GM21529 (cell line): ENCODE measurements at regions not wholly inside any gene's neighbourhood (a gene's known extent, or its start where the extent isn't known, plus 50 kb on each side); places are given as distances from the start of the nearest gene placed in this dataset.

ENCODE experiments used
- ATAC-seq: cut with Tn5 transposase; IDR thresholded peaks from one replicate; pipeline ENCODE4 v1.9.1; 2021; ENCODE audit not compliant: unreplicated experiment

- no peak for ATAC-seq
Measured at GRCh38 chr6:146865756-146866379, 267.1 kb downstream of the ADGB start.

GRCh38 chr6:146866731-146867414 is 268.1 kb downstream of the ADGB start:
- ATAC-seq, result no peak

- no peak for ATAC-seq
Measured at GRCh38 chr6:146868671-146869209, 270.0 kb downstream of the ADGB start.

GRCh38 chr6:146870760-146871159 is 272.0 kb downstream of the ADGB start:
- peak; percentile 85 for ATAC-seq

GRCh38 chr6:146871611-146872425 is 273.0 kb downstream of the ADGB start:
- ATAC-seq, result no peak

- ATAC-seq, result no peak
Measured at GRCh38 chr6:146872426-146872785, 273.6 kb downstream of the ADGB start.

- ATAC-seq, result no peak
Measured at GRCh38 chr6:146874278-146875018, 275.7 kb downstream of the ADGB start.

GRCh38 chr6:146875927-146876270 is 277.1 kb downstream of the ADGB start:
- ATAC-seq, result no peak

- no peak for ATAC-seq
Measured at GRCh38 chr6:146876271-146877151, 277.7 kb downstream of the ADGB start.

GRCh38 chr6:146878168-146878951 is 279.6 kb downstream of the ADGB start:
- ATAC-seq, result no peak

GRCh38 chr6:146878952-146879340 is 280.2 kb downstream of the ADGB start:
- ATAC-seq, result no peak

- no peak for ATAC-seq
Measured at GRCh38 chr6:146879406-146880117, 280.8 kb downstream of the ADGB start.

- ATAC-seq, result no peak
Measured at GRCh38 chr6:146881228-146882181, 282.7 kb downstream of the ADGB start.

- no peak for ATAC-seq
Measured at GRCh38 chr6:146883640-146884531, 285.1 kb downstream of the ADGB start.

- ATAC-seq, result peak; percentile 68
Measured at GRCh38 chr6:146884728-146885127, 286.0 kb downstream of the ADGB start.

GRCh38 chr6:146885708-146886457 is 287.1 kb downstream of the ADGB start:
- ATAC-seq, result no peak
